ENCODE measurements at regions not wholly inside any gene's neighbourhood (a gene's known extent, or its start where the extent isn't known, plus 50 kb on each side); places are given as distances from the start of the nearest gene placed in this dataset.

GRCh38 chrX:20967725-20968124 is 406.5 kb upstream of the CNKSR2 start:
- DNase-seq (ENCODE audit: low read depth in 1 of 2, low spot score in 1 of 2) = peak in 1 of 2 experiments; percentile 15
- TF ChIP-seq JUND (IDR thresholded peaks at IDR 0.05; ENCODE audit: low read depth) = no peak
- in situ Hi-C loops (cut with HindIII; ENCODE audit: low pct_unique_long_range_greater_than_20kb, low sequenced_read_pairs) = no loop called here

GRCh38 chrX:20965270-20966044 is 408.8 kb upstream of the CNKSR2 start:
- no peak for TF ChIP-seq JUND (IDR thresholded peaks at IDR 0.05; ENCODE audit: low read depth)
- in situ Hi-C loops (cut with HindIII; ENCODE audit: low pct_unique_long_range_greater_than_20kb, low sequenced_read_pairs) = no loop called here
- DNase-seq (ENCODE audit: low read depth in 1 of 2, low spot score in 1 of 2) = no peak

- TF ChIP-seq JUND (IDR thresholded peaks at IDR 0.05; ENCODE audit: low read depth) = no peak
- DNase-seq (ENCODE audit: low read depth in 1 of 2, low spot score in 1 of 2) = no peak
- in situ Hi-C loops (cut with HindIII; ENCODE audit: low pct_unique_long_range_greater_than_20kb, low sequenced_read_pairs) = no loop called here
Measured at GRCh38 chrX:20954014-20954413, 420.2 kb upstream of the CNKSR2 start.

- TF ChIP-seq JUND (IDR thresholded peaks at IDR 0.05; ENCODE audit: low read depth) = no peak
- in situ Hi-C loops (cut with HindIII; ENCODE audit: low pct_unique_long_range_greater_than_20kb, low sequenced_read_pairs) = no loop called here
- no peak for DNase-seq (ENCODE audit: low read depth in 1 of 2, low spot score in 1 of 2)
Measured at GRCh38 chrX:20952180-20952579, 422.0 kb upstream of the CNKSR2 start.

GRCh38 chrX:20951016-20951810 is 423.0 kb upstream of the CNKSR2 start:
- in situ Hi-C loops (cut with HindIII; ENCODE audit: low pct_unique_long_range_greater_than_20kb, low sequenced_read_pairs) = no loop called here
- peak in 1 of 2 experiments; percentile 76 for DNase-seq (ENCODE audit: low read depth in 1 of 2, low spot score in 1 of 2)
- TF ChIP-seq JUND (IDR thresholded peaks at IDR 0.05; ENCODE audit: low read depth) = no peak

- peak in 1 of 2 experiments; percentile 15 for DNase-seq (ENCODE audit: low read depth in 1 of 2, low spot score in 1 of 2)
- in situ Hi-C loops (cut with HindIII; ENCODE audit: low pct_unique_long_range_greater_than_20kb, low sequenced_read_pairs) = no loop called here
- no peak for TF ChIP-seq JUND (IDR thresholded peaks at IDR 0.05; ENCODE audit: low read depth)
Measured at GRCh38 chrX:20947411-20947912, 426.8 kb upstream of the CNKSR2 start.

GRCh38 chrX:20913760-20914159 is 460.5 kb upstream of the CNKSR2 start:
- in situ Hi-C loops (cut with HindIII; ENCODE audit: low pct_unique_long_range_greater_than_20kb, low sequenced_read_pairs) = no loop called here
- peak in 1 of 2 experiments; percentile 1 for DNase-seq (ENCODE audit: low read depth in 1 of 2, low spot score in 1 of 2)
- no peak for TF ChIP-seq JUND (IDR thresholded peaks at IDR 0.05; ENCODE audit: low read depth)

GRCh38 chrX:20906571-20906970 is 467.6 kb upstream of the CNKSR2 start:
- DNase-seq (ENCODE audit: low read depth in 1 of 2, low spot score in 1 of 2) = no peak
- in situ Hi-C loops (cut with HindIII; ENCODE audit: low pct_unique_long_range_greater_than_20kb, low sequenced_read_pairs) = no loop called here
- no peak for TF ChIP-seq JUND (IDR thresholded peaks at IDR 0.05; ENCODE audit: low read depth)

- DNase-seq (ENCODE audit: low read depth in 1 of 2, low spot score in 1 of 2) = no peak
- TF ChIP-seq JUND (IDR thresholded peaks at IDR 0.05; ENCODE audit: low read depth) = no peak
- in situ Hi-C loops (cut with HindIII; ENCODE audit: low pct_unique_long_range_greater_than_20kb, low sequenced_read_pairs) = no loop called here
Measured at GRCh38 chrX:20884565-20884964, 489.7 kb upstream of the CNKSR2 start.

GRCh38 chrX:20863649-20864048 is 510.6 kb upstream of the CNKSR2 start:
- DNase-seq (ENCODE audit: low read depth in 1 of 2, low spot score in 1 of 2) = no peak
- TF ChIP-seq JUND (IDR thresholded peaks at IDR 0.05; ENCODE audit: low read depth) = no peak
- in situ Hi-C loops (cut with HindIII; ENCODE audit: low pct_unique_long_range_greater_than_20kb, low sequenced_read_pairs) = no loop called here

- no peak for DNase-seq (ENCODE audit: low read depth in 1 of 2, low spot score in 1 of 2)
- in situ Hi-C loops (cut with HindIII; ENCODE audit: low pct_unique_long_range_greater_than_20kb, low sequenced_read_pairs) = no loop called here
- TF ChIP-seq JUND (IDR thresholded peaks at IDR 0.05; ENCODE audit: low read depth) = no peak
Measured at GRCh38 chrX:20861113-20861512, 513.1 kb upstream of the CNKSR2 start.

- DNase-seq (ENCODE audit: low read depth in 1 of 2, low spot score in 1 of 2) = no peak
- TF ChIP-seq JUND (IDR thresholded peaks at IDR 0.05; ENCODE audit: low read depth) = no peak
Measured at GRCh38 chrX:20857746-20858145, 516.5 kb upstream of the CNKSR2 start.

GRCh38 chrX:20838477-20838876 is 535.7 kb upstream of the CNKSR2 start:
- in situ Hi-C loops (cut with HindIII; ENCODE audit: low pct_unique_long_range_greater_than_20kb, low sequenced_read_pairs) = no loop called here
- TF ChIP-seq JUND (IDR thresholded peaks at IDR 0.05; ENCODE audit: low read depth) = no peak
- DNase-seq (ENCODE audit: low read depth in 1 of 2, low spot score in 1 of 2) = no peak

More at GRCh38 chrX:20857746-20858145, 516.5 kb upstream of the CNKSR2 start:
- in situ Hi-C loops (cut with HindIII; ENCODE audit: low pct_unique_long_range_greater_than_20kb, low sequenced_read_pairs) = no loop called here
